ENCODE measurements at regions not wholly inside any gene's neighbourhood (a gene's known extent, or its start where the extent isn't known, plus 50 kb on each side); places are given as distances from the start of the nearest gene placed in this dataset.

GRCh38 chr17:70872103-70872502, 702.8 kb downstream of the KCNJ2 start:
- no peak for TF ChIP-seq CTCF (conservative IDR thresholded peaks at IDR 0.05; ENCODE audit: low read length)
- TF ChIP-seq EZH2phosphoT487 (IDR thresholded peaks at IDR 0.05; ENCODE audit: borderline replicate concordance) = no peak

All from Loucy (cell line).